ENCODE measurements at regions not wholly inside any gene's neighbourhood (a gene's known extent, or its start where the extent isn't known, plus 50 kb on each side); places are given as distances from the start of the nearest gene placed in this dataset.

DNA sequence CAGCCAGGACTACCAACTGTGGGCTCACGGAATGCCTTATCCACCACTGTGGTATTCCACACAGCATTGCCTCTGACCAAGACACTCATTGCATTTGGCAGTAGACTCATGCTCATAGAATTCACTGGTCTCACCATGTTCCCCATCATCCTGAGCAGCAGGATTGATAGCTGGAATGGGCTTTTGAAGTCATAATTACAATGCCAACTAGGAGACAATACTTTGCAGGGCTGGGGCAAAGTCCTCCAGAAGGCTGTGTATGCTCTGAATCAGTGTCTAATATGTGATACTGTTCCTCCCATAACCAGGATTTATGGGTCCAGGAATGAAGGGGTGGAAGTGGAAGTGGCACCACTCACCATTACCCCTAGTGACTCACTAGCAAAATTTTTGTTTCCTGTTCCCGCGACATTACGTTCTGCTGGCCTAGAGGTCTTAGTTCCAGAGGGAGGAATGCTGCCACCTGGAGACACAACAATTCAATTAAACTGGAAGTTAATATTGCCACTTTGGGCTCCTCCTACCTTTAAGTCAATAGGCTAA is 58.6 kb upstream of the CCDC80 start:
- no peak for TF ChIP-seq EZH2 (IDR thresholded peaks at IDR 0.05; ENCODE audit: low read depth)
- TF ChIP-seq, protein P1, sequence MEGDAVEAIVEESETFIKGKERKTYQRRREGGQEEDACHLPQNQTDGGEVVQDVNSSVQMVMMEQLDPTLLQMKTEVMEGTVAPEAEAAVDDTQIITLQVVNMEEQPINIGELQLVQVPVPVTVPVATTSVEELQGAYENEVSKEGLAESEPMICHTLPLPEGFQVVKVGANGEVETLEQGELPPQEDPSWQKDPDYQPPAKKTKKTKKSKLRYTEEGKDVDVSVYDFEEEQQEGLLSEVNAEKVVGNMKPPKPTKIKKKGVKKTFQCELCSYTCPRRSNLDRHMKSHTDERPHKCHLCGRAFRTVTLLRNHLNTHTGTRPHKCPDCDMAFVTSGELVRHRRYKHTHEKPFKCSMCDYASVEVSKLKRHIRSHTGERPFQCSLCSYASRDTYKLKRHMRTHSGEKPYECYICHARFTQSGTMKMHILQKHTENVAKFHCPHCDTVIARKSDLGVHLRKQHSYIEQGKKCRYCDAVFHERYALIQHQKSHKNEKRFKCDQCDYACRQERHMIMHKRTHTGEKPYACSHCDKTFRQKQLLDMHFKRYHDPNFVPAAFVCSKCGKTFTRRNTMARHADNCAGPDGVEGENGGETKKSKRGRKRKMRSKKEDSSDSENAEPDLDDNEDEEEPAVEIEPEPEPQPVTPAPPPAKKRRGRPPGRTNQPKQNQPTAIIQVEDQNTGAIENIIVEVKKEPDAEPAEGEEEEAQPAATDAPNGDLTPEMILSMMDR (conservative IDR thresholded peaks at IDR 0.05) = 0 out of 2 replicates have a peak, but pooled peaks have one; percentile 29
